GM19351 (cell line): ENCODE measurements at regions not wholly inside any gene's neighbourhood (a gene's known extent, or its start where the extent isn't known, plus 50 kb on each side); places are given as distances from the start of the nearest gene placed in this dataset.

Experiments
- ATAC-seq: cut with Tn5 transposase; IDR thresholded peaks from one replicate; pipeline ENCODE4 v1.9.1; 2021; ENCODE audit warnings: mild to moderate bottlenecking, moderate library complexity; ENCODE audit not compliant: unreplicated experiment

GRCh38 chr1:218573925-218574324, 228.8 kb downstream of the TGFB2 start:
- no peak for ATAC-seq

- ATAC-seq, result no peak
These were observed 229.9 kb downstream of the TGFB2 start for GRCh38 chr1:218575079-218575478.

DNA sequence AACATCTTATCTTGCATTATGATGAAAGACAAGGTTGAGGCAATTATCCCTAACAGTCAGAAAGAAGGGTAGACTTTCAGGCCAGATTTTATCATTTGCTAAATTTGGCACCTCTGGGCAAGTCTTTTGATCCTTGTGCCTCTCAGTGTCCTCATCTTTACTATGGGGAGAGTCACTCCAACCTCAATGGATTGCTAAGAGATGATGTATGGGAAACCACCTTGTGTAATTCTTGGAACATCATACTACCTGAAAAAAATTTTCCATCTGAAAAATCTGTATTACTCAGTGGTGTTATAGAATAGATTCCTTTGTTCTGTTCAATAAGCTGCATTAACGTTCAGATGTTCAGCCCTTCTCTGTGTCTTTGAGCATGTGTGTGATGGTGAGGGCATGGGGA, 230.7 kb downstream of the TGFB2 start:
- ATAC-seq, result no peak

GRCh38 chr1:218582646-218583045, 237.5 kb downstream of the TGFB2 start:
- ATAC-seq, result no peak

DNA sequence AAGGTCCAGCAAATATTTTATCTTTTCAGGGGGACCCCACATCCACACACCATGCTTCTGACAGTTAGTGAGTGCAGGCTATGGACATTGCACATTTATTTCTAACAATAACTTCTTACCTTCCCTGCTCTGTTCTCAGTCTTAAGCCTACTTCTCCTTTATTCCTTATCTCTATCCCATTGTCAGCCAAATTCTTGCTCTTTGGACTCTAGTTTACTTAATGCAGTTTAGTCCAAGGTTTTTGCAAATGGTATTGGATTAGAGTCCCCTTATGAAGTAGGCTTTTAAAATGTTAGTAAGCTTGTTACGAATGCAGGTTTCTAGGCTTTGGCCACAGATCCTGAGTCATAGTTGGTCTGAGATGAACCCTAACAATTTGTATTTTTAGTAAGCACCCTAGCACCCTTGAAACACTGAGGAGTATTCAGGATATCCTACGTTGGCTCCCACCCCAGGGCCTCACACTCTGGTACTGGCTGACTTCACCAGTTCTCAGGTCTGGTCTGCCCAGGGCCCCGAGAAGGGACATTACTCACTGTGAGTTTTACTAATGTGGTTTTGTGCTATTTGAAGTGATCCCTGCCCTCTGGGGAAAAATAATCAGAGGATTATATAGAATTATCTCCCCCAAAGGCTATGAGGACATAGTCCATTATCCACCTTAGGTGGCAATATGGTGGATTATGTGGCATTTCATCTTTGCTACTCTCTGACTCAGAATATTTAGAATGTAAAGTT, 239.5 kb downstream of the TGFB2 start:
- no peak for ATAC-seq

GRCh38 chr1:218585511-218586184, 240.5 kb downstream of the TGFB2 start:
- ATAC-seq, result peak; percentile 50

DNA sequence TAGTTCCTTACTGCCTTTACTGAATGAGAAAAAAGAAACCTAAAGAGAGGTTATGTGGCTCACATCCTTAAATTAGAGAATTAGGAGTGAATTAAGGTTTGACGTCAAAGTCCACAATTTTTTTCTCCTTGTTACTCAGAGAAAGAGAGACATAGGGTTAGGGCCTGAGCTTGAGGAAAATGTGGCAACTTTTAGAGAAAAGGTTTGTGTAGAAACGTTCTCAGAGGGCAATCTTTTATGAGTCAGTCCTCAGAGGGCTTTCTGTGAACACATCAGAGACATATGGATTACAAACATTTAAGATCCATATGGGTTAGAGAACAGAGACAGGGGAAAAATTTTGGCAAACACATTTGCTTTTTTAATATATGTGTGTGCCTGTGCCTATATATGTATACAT, 242.8 kb downstream of the TGFB2 start:
- no peak for ATAC-seq

GRCh38 chr1:218588540-218589172, 243.5 kb downstream of the TGFB2 start:
- no peak for ATAC-seq

- ATAC-seq, result no peak
These were observed 244.4 kb downstream of the TGFB2 start for GRCh38 chr1:218589487-218589886.

DNA sequence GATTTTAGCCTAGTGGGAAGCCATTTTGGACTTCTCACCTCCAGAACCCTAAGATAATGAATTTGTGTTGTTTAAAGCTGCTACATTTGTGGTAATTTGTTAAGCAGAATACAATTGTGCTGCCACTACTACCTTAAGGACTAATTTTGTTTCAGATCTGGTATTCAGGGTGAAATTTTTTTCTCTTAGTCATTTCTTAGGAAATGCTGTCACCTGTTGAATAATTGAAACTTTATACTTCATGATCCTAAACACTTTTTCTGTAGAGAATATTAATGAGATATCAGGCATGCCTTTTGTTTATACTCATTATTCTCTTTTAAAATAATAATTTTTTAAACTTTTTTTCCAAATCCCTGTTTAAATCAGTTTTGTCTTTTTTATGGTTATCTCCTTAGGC, 246.8 kb downstream of the TGFB2 start:
- no peak for ATAC-seq

GRCh38 chr1:218592688-218593087, 247.6 kb downstream of the TGFB2 start:
- no peak for ATAC-seq

- no peak for ATAC-seq
These were observed 255.8 kb downstream of the TGFB2 start for GRCh38 chr1:218600968-218601367.

DNA sequence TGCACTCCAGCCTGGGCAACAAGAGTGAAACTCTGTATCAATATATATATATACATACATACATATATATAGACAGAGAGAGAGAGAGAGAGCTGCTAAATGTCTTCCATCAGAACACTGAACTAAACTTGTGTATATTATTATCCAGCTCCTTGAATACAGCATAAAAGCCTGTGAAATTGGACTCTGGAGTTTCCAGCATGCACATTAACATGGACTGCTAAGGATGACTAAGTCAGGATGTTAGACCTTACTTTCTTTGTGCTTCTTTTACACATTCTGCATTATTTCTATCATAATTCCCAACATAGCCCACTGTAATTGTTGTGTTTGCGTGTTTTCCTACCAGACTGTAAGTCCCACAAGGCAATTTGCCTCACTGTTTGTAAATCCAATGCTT, 259.1 kb downstream of the TGFB2 start:
- ATAC-seq, result no peak

GRCh38 chr1:218611916-218612585, 266.9 kb downstream of the TGFB2 start:
- no peak for ATAC-seq

- no peak for ATAC-seq
These were observed 268.0 kb downstream of the TGFB2 start for GRCh38 chr1:218613105-218613504.

- ATAC-seq, result no peak
These were observed 268.9 kb downstream of the TGFB2 start for GRCh38 chr1:218614031-218614430.

DNA sequence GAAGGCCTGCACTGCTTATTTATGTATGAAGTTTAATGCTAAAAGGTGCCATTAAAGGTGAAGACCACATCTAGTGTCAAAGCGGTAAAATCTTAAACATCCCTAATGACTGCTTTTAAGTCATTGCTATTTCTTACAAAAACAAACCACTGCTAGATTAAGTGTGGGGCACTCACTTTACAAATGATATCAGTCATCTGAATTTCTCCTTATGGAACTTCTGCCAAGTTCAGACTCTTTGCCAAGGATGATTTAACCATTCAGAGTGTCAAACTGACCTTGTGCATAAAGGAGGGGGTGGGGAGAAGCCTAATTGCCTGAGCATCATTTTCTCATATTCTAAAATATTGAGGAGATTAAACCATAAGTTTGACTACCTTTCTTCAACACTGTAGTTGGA, 271.5 kb downstream of the TGFB2 start:
- ATAC-seq, result no peak

- ATAC-seq, result no peak
These were observed 272.9 kb downstream of the TGFB2 start for GRCh38 chr1:218617986-218618385.

DNA sequence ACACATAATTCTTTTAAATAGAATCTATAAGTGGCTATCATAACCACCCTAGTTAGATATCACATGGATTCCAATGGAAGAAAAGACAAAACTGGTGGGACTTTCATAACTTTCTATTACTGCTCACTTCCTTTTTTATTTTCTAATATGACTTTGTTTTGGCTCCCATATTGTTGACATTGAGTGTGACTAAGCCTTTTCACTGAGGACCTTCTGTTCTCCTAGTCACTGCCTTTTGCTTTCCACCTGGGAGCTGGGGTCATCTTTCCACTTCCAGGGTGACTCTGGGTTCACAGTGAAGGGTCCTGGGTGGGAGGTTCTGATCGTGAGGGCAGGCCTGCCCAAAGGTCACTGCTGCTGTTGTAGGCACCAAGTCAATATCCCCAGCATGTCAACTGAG, 275.8 kb downstream of the TGFB2 start:
- ATAC-seq, result no peak

- no peak for ATAC-seq
These were observed 278.9 kb downstream of the TGFB2 start for GRCh38 chr1:218624052-218624451.

- no peak for ATAC-seq
These were observed 280.3 kb downstream of the TGFB2 start for GRCh38 chr1:218625393-218625792.
